Calu3 (cell line): ENCODE measurements at regions not wholly inside any gene's neighbourhood (a gene's known extent, or its start where the extent isn't known, plus 50 kb on each side); places are given as distances from the start of the nearest gene placed in this dataset.

Experiments used
- BruUV-seq: library from RNA; stranded (reverse); fragments of 400-500 nt; replicated peaks from 2 replicates; lab custom pipeline; 2021; lab: Mats Ljungman, UMichigan
- CTCF ChIA-PET: fragments of 300-600 bp; sonication (Branson Sonifier 250); formaldehyde crosslinking; loops from one replicate; lab custom pipeline; 2022; ENCODE audit warnings: antibody characterized with exemption; lab: Charles Lee
- DNase-seq: peaks from one replicate; pipeline ENCODE4 v3.0.0; 2022
- H3K27ac Mint-ChIP-seq: one replicate; pipeline ENCODE4 v1.8.0; 2022; ENCODE audit warnings: mixed read lengths; ENCODE audit not compliant: unreplicated experiment
- H3K27me3 Mint-ChIP-seq: one replicate; pipeline ENCODE4 v1.8.0; 2022; ENCODE audit warnings: mixed read lengths; ENCODE audit not compliant: unreplicated experiment
- H3K36me3 Mint-ChIP-seq: one replicate; pipeline ENCODE4 v1.8.0; 2022; ENCODE audit warnings: mild to moderate bottlenecking, moderate library complexity, mixed read lengths; ENCODE audit not compliant: insufficient read depth, unreplicated experiment
- H3K4me1 Mint-ChIP-seq: one replicate; pipeline ENCODE4 v1.8.0; 2022; ENCODE audit warnings: mild to moderate bottlenecking, low read depth, mixed read lengths; ENCODE audit not compliant: unreplicated experiment
- H3K4me3 Mint-ChIP-seq: one replicate; pipeline ENCODE4 v1.8.0; 2022; ENCODE audit warnings: mild to moderate bottlenecking, low read depth, moderate library complexity, mixed read lengths; ENCODE audit not compliant: unreplicated experiment
- H3K9me3 Mint-ChIP-seq: one replicate; pipeline ENCODE4 v1.8.0; 2022; ENCODE audit warnings: low read depth, mixed read lengths; ENCODE audit not compliant: unreplicated experiment
- CTCF ChIP-seq: fragments of 200-600 bp; IDR thresholded peaks from one replicate; pipeline ENCODE4 v1.8.0; 2022; ENCODE audit warnings: antibody characterized with exemption; ENCODE audit not compliant: unreplicated experiment
- intact Hi-C: fragments of 100-400 bp; cut with micrococcal nuclease; formaldehyde crosslinking; loops from one replicate; pipeline ENCODE4 v1.10.0; 2022; ENCODE audit not compliant: unreplicated experiment

GRCh38 chr2:7962161-7962560 is 719.7 kb upstream of the ID2 start:
- Mint-ChIP-seq H3K4me3 (no peak overlapping the region), H3K4me1 (peaks cover 33% of the 10 kb centered on the region), H3K36me3 (no peaks in the 10 kb centered on the region), H3K9me3 (no peaks in the 10 kb centered on the region), H3K27ac (peak overlapping the region; percentile 46), H3K27me3 (no peaks in the 10 kb centered on the region)
- no peak for DNase-seq
- CTCF ChIA-PET = interaction anchor here (1.0 kb wide), 1 partner anchor 8 kb away, joined by 3 read pairs; no protein-coding TSS in a partner anchor
- no peak for TF ChIP-seq CTCF
- no TSS peak for BruUV-seq
- intact Hi-C loops = no loop called here

GRCh38 chr2:7963787-7964186 is 718.1 kb upstream of the ID2 start:
- H3K27ac Mint-ChIP-seq = peak overlapping the region; percentile 30
- H3K4me1 Mint-ChIP-seq = peaks cover 33% of the 10 kb centered on the region
- no peaks in the 10 kb centered on the region for H3K36me3 Mint-ChIP-seq
- CTCF ChIA-PET = no interaction called here
- no peak for TF ChIP-seq CTCF
- no peaks in the 10 kb centered on the region for H3K9me3 Mint-ChIP-seq
- no peak overlapping the region for H3K4me3 Mint-ChIP-seq
- H3K27me3 Mint-ChIP-seq = no peaks in the 10 kb centered on the region
- no TSS peak for BruUV-seq
- intact Hi-C loops = no loop called here
- DNase-seq = no peak

- H3K4me3 Mint-ChIP-seq = no peak overlapping the region
- CTCF ChIA-PET = interaction anchor here (0.6 kb wide), 1 partner anchor 173 kb away, joined by 4 read pairs; no protein-coding TSS in a partner anchor
- no peaks in the 10 kb centered on the region for H3K36me3 Mint-ChIP-seq
- intact Hi-C loops = no loop called here
- DNase-seq = no peak
- no peaks in the 10 kb centered on the region for H3K9me3 Mint-ChIP-seq
- no TSS peak for BruUV-seq
- TF ChIP-seq CTCF = no peak
- H3K27me3 Mint-ChIP-seq = no peaks in the 10 kb centered on the region
- H3K4me1 Mint-ChIP-seq = peaks cover 31% of the 10 kb centered on the region
- H3K27ac Mint-ChIP-seq = no peak overlapping the region
These were observed 715.8 kb upstream of the ID2 start for GRCh38 chr2:7966032-7966431.

GRCh38 chr2:7967707-7968405 is 714.0 kb upstream of the ID2 start:
- H3K36me3 Mint-ChIP-seq = no peaks in the 10 kb centered on the region
- H3K4me1 Mint-ChIP-seq = peaks cover 13% of the 10 kb centered on the region
- intact Hi-C loops = no loop called here
- no peaks in the 10 kb centered on the region for H3K27me3 Mint-ChIP-seq
- no TSS peak for BruUV-seq
- DNase-seq = no peak
- no peak overlapping the region for H3K27ac Mint-ChIP-seq
- no peaks in the 10 kb centered on the region for H3K9me3 Mint-ChIP-seq
- no peak for TF ChIP-seq CTCF
- CTCF ChIA-PET = no interaction called here
- no peak overlapping the region for H3K4me3 Mint-ChIP-seq
